HEK293T (cell line): ENCODE measurements at regions not wholly inside any gene's neighbourhood (a gene's known extent, or its start where the extent isn't known, plus 50 kb on each side); places are given as distances from the start of the nearest gene placed in this dataset.
"Not testable (repeated sequence)": the region's sequence is repeated elsewhere in the genome, so short reads cannot be mapped to it uniquely, and the experiment has no call there.

ENCODE experiments used
- CTCF ChIA-PET: fragments of 350-600 bp; formaldehyde crosslinking; extraction: SDS; loops from one replicate; lab custom pipeline; 2021; ENCODE audit warnings: antibody characterized with exemption, inconsistent platforms; lab: Yijun Ruan, JAX
- POLR2A ChIA-PET: fragments of 350-600 bp; formaldehyde crosslinking; extraction: SDS; loops from one replicate; lab custom pipeline; 2020; ENCODE audit warnings: antibody characterized with exemption, inconsistent platforms; lab: Yijun Ruan, JAX
- DNase-seq: peaks from one replicate; pipeline ENCODE4 v3.0.0; 2012; ENCODE audit warnings: mixed read lengths; ENCODE audit errors: extremely low spot score
- ARNT ChIP-seq: fragments of 450-650 bp; IDR thresholded peaks from 2 replicates; pipeline ENCODE4 v1.6.1; 2017; ENCODE audit warnings: mild to moderate bottlenecking
- BHLHE40 ChIP-seq: fragments of 450-650 bp; IDR thresholded peaks from 2 replicates; pipeline ENCODE4 v1.6.1; 2016; ENCODE audit warnings: mild to moderate bottlenecking, moderate library complexity, borderline replicate concordance
- CTBP1 ChIP-seq: fragments of 450-650 bp; IDR thresholded peaks from 2 replicates; pipeline ENCODE4 v1.6.1; 2016; ENCODE audit warnings: borderline replicate concordance
- ELF4 ChIP-seq: fragments of 450-650 bp; IDR thresholded peaks from 2 replicates; pipeline ENCODE4 v1.6.1; 2017; ENCODE audit warnings: antibody characterized with exemption
- FOXA1 ChIP-seq: fragments of 450-650 bp; IDR thresholded peaks from 2 replicates; pipeline ENCODE4 v1.6.1; 2016; ENCODE audit warnings: mild to moderate bottlenecking
- FOXK2 ChIP-seq: fragments of 450-650 bp; IDR thresholded peaks from 2 replicates; pipeline ENCODE4 v1.6.1; 2016; ENCODE audit warnings: mild to moderate bottlenecking
- FOXM1 ChIP-seq: fragments of 450-650 bp; IDR thresholded peaks from 2 replicates; pipeline ENCODE4 v1.6.1; 2017; ENCODE audit warnings: mild to moderate bottlenecking, borderline replicate concordance
- HDGF ChIP-seq: fragments of 450-650 bp; IDR thresholded peaks from 2 replicates; pipeline ENCODE4 v1.6.1; 2017; ENCODE audit warnings: antibody characterized with exemption, borderline replicate concordance
- L3MBTL2 ChIP-seq: fragments of 450-650 bp; conservative IDR thresholded peaks from 2 replicates; pipeline ENCODE4 v1.6.1; 2016; ENCODE audit warnings: mild to moderate bottlenecking
- LEF1 ChIP-seq: fragments of 450-650 bp; IDR thresholded peaks from 2 replicates; pipeline ENCODE4 v1.6.1; 2017; ENCODE audit warnings: mild to moderate bottlenecking, borderline replicate concordance
- NFRKB ChIP-seq: fragments of 450-650 bp; IDR thresholded peaks from 2 replicates; pipeline ENCODE4 v1.6.1; 2016; ENCODE audit warnings: mild to moderate bottlenecking, moderate library complexity
- SP1 ChIP-seq: fragments of 450-650 bp; IDR thresholded peaks from 2 replicates; pipeline ENCODE4 v1.6.1; 2017
- SUZ12 ChIP-seq: fragments of 450-650 bp; IDR thresholded peaks from 2 replicates; pipeline ENCODE4 v1.6.1; 2016; ENCODE audit warnings: mild to moderate bottlenecking
- TARDBP ChIP-seq: fragments of 450-650 bp; IDR thresholded peaks from 2 replicates; pipeline ENCODE4 v1.6.1; 2016
- ZNF384 ChIP-seq: fragments of 450-650 bp; IDR thresholded peaks from 2 replicates; pipeline ENCODE4 v1.6.1; 2016
- TF ChIP-seq, protein P1 (sequence below): fragments of 450-650 bp; IDR thresholded peaks from 2 replicates; pipeline ENCODE4 v1.6.1; 2016

DNA sequence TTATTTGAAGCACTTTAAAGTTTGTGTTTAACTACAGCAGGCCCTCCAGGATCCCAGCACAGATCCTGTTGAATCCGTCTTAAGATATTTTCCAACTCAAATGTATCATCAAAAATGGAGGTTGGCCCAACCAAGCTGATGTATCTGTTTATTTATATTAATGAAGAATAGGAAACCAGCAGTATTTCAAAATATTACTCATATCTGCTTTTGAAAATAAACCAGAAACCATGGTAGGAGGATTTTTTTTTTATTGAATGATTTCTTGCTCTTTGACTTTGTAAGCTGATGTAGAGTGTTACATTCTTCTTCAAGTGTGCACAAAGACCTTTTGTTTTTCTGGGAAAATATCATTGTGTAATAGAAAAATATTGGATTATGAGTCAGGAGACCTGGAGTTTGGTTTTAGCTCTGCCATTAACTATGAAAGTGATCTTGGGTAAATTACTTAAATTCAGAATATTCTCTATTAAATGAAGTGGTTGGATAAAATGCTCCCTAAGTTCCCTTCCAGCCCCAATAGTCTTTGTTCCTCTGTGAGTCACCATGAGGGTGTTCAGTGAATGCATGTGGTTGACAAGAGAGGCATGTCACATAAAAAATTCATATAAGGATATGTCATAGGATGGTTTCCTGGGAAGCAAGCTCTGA is 221.3 kb upstream of the GAP43 start:
- POLR2A ChIA-PET = no interaction called here
- TF ChIP-seq TARDBP (no peak), FOXK2 (no peak), FOXM1 (no peak), SP1 (no peak), SUZ12 (no peak), ARNT (no peak), ELF4 (no peak), ZNF384 (no peak), NFRKB (no peak), HDGF (no peak)
- no peak for DNase-seq
- CTCF ChIA-PET = no interaction called here

DNA sequence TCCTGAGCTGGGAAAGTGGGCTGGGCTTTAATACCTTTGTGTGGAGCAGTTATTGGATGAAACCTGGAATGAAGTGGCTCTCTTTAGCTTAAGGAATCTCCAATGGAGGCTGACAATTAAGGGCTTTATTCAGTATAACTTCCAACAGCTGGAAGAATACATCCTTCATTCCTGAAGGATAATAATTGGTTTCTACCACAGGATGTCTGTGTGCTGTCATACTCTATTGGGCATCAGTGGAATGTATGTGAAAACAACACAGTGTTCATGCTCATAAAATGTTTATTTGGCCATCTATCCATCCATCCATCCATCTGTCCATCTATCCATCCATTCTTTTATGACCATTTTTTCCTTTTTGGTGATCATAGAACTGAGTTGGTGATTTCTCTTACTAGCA is 220.7 kb upstream of the GAP43 start:
- ChIA-PET CTCF (no interaction called here), POLR2A (no interaction called here)
- TF ChIP-seq ARNT = no peak
- no peak for TF ChIP-seq CTBP1
- no peak for TF ChIP-seq LEF1
- TF ChIP-seq FOXA1 = no peak
- TF ChIP-seq, protein P1, sequence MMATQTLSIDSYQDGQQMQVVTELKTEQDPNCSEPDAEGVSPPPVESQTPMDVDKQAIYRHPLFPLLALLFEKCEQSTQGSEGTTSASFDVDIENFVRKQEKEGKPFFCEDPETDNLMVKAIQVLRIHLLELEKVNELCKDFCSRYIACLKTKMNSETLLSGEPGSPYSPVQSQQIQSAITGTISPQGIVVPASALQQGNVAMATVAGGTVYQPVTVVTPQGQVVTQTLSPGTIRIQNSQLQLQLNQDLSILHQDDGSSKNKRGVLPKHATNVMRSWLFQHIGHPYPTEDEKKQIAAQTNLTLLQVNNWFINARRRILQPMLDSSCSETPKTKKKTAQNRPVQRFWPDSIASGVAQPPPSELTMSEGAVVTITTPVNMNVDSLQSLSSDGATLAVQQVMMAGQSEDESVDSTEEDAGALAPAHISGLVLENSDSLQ = no peak
- TF ChIP-seq L3MBTL2 = no peak
- no peak for TF ChIP-seq BHLHE40
- TF ChIP-seq SP1 = no peak
- no peak for TF ChIP-seq HDGF
- no peak for TF ChIP-seq TARDBP
- TF ChIP-seq ZNF384 = no peak
- TF ChIP-seq FOXK2 = no peak
- no peak for TF ChIP-seq FOXM1
- no peak for TF ChIP-seq ELF4
- no peak for TF ChIP-seq NFRKB
- TF ChIP-seq SUZ12 = no peak
- no peak for DNase-seq

DNA sequence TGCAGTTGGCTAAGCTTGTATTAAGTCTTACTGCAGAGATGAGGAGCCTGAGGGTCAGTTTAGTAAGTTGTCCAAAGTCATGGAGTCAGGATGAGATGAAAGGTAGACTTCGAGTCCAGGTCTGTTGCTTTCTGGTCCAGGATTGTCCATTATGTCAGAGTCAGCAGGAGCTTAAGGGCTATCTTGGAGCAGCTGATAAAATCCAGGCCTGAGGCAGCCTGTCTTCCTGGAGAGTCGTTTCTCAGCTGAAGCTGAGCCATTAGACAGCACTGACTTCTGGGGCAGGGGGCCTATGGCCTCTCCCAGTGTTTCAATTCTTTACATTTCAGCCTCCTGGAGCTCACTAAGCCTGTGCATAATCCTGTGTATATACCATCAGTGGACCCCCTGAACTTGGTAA is 219.5 kb upstream of the GAP43 start:
- ChIA-PET CTCF (no interaction called here), POLR2A (no interaction called here)
- no peak for DNase-seq
- TF ChIP-seq ZNF384 = no peak
- TF ChIP-seq CTBP1 = no peak
- TF ChIP-seq FOXM1 = no peak
- no peak for TF ChIP-seq HDGF
- TF ChIP-seq BHLHE40 = no peak
- TF ChIP-seq ELF4 = no peak
- TF ChIP-seq LEF1 = no peak
- no peak for TF ChIP-seq NFRKB
- TF ChIP-seq, protein P1 = no peak
- TF ChIP-seq FOXK2 = no peak
- no peak for TF ChIP-seq L3MBTL2
- TF ChIP-seq SP1 = no peak
- no peak for TF ChIP-seq FOXA1
- TF ChIP-seq ARNT = no peak
- no peak for TF ChIP-seq SUZ12
- TF ChIP-seq TARDBP = no peak

DNA sequence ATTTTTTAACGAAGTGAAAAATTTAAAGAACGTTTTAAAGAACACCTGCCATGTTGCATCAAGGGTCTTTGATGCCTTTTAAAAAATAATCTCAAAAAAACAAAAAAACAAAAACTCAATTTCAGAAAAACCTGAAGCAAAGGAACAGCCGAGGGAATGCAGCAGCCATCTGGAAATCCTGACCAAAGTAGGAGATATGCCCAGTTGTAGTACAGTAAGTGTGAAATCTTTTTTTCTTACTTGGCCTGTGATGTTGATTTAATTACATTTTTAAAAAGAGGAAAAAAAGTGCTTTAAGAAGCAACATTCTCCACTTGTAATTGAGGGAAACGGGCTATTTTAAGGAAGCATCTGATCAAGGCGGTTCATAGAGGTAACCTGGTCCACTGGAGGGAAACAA is 213.7 kb upstream of the GAP43 start:
- POLR2A ChIA-PET = no interaction called here
- CTCF ChIA-PET = no interaction called here
- DNase-seq = no peak
- TF ChIP-seq CTBP1 = no peak
- TF ChIP-seq ARNT = no peak
- TF ChIP-seq FOXK2 = no peak
- no peak for TF ChIP-seq ZNF384
- no peak for TF ChIP-seq LEF1
- TF ChIP-seq, protein P1 = no peak
- no peak for TF ChIP-seq TARDBP
- no peak for TF ChIP-seq L3MBTL2
- TF ChIP-seq ELF4 = no peak
- TF ChIP-seq HDGF = no peak
- no peak for TF ChIP-seq SP1
- TF ChIP-seq FOXA1 = no peak

DNA sequence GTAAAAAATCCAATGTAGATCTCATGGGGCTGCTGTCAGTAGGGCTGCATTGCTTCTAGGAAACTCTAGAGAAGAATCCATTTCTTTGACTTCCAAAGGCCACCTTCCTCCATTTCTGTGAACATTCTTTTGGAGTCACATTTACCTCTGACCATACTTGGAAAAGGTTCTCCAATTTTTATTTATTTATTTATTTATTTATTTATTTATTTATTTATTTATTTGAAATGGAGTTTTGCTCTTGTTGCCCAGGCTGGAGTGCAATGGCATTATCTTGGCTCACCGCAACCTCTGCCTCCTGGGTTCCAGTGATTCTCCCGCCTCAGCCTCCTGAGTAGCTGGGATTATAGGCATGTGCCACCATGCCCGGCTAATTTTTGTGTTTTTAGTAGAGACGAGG is 208.7 kb upstream of the GAP43 start:
- DNase-seq, CTCF ChIA-PET, POLR2A ChIA-PET: not testable (repeated sequence)

DNA sequence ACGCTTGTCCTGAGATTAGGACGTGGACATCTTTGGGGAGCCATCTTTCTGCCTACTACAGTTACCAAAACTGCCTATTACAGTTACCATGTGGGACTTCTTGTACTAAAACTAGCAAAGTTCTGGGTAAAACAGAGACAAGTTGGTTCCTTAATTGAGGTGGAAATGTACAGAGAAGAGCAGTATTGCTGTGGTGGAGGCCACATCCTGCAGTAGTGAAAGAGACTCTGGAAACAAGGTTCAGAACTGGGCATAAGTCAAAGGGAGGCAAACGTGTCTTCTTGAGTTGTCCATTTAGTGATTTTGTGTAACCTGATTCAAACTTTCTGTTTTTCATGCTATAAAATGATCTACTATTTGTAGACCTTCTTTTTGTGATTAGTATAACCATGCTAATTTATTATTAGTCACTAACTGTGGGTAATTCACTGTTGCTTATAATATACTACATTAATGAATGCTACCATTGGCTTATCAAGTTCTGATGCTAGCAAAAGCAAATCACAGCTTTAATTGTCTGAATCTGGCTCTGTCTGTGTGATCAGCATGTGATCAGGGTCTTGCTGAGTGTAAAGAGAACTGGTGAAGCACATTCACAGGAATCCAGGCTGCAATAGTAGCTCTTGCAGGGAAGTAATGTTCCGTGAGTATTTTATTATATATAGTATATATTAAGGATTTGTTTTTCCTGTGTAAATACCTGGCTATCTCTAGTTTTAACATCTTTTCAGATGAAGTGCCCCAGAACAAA is 207.9 kb upstream of the GAP43 start:
- TF ChIP-seq CTBP1 = no peak
- no peak for TF ChIP-seq L3MBTL2
- no peak for TF ChIP-seq ZNF384
- TF ChIP-seq FOXK2 = no peak
- no peak for TF ChIP-seq SUZ12
- no peak for TF ChIP-seq FOXM1
- no peak for TF ChIP-seq TARDBP
- no peak for TF ChIP-seq BHLHE40
- no peak for TF ChIP-seq ELF4
- TF ChIP-seq NFRKB = no peak
- TF ChIP-seq, protein P1 = no peak
- TF ChIP-seq HDGF = no peak
- TF ChIP-seq ARNT = no peak
- no peak for TF ChIP-seq LEF1
- ChIA-PET CTCF (no interaction called here), POLR2A (no interaction called here)
- DNase-seq = no peak
